ENCODE measurements at regions not wholly inside any gene's neighbourhood (a gene's known extent, or its start where the extent isn't known, plus 50 kb on each side); places are given as distances from the start of the nearest gene placed in this dataset.
"Not testable (repeated sequence)": the region's sequence is repeated elsewhere in the genome, so short reads cannot be mapped to it uniquely, and the experiment has no call there.

DNA sequence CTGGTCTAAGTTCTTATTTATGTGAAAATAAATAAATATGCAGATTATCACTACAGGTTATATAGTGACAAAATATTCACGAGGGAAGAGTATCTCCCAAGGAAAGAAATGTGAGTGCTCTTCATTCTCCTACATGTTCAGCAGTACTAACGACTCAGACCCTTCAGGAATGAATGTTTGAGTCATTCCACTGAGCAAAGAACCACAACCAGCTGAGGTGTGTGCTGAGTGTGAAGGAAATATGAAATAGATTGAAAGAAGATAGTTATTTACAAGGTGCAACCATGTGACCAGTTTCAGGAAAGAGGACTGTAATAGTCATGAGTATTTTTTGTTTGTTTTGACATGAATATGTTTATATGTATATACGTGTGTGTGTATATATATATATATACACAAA, 228.7 kb downstream of the TUSC1 start:
- Histone ChIP-seq H3K27me3 (replicated peaks in 1 of 7) (no peaks in the 10 kb centered on the region), H3K9me3 (no peaks in the 10 kb centered on the region), H3K4me1 (no peaks in the 10 kb centered on the region), H3K4me3 (no peak overlapping the region), H3K27ac (no peak overlapping the region), H3K36me3 (no peaks in the 10 kb centered on the region)
- DNase-seq, result no peak
- 55 to 68% (median 59%) methylated on average over 3 of the region's 3 CpGs for WGBS, 5 donors
- intact Hi-C loops (cut with DNase I; ENCODE audit: low total_unique reads), result no loop called here
- TF ChIP-seq, protein P1, sequence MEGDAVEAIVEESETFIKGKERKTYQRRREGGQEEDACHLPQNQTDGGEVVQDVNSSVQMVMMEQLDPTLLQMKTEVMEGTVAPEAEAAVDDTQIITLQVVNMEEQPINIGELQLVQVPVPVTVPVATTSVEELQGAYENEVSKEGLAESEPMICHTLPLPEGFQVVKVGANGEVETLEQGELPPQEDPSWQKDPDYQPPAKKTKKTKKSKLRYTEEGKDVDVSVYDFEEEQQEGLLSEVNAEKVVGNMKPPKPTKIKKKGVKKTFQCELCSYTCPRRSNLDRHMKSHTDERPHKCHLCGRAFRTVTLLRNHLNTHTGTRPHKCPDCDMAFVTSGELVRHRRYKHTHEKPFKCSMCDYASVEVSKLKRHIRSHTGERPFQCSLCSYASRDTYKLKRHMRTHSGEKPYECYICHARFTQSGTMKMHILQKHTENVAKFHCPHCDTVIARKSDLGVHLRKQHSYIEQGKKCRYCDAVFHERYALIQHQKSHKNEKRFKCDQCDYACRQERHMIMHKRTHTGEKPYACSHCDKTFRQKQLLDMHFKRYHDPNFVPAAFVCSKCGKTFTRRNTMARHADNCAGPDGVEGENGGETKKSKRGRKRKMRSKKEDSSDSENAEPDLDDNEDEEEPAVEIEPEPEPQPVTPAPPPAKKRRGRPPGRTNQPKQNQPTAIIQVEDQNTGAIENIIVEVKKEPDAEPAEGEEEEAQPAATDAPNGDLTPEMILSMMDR (IDR thresholded peaks at IDR 0.05 in 8 of 11, conservative IDR thresholded peaks at IDR 0.05 in 3 of 11), result no peak
- no peak for TF ChIP-seq POLR2A (IDR thresholded peaks at IDR 0.05)
- no peak for TF ChIP-seq POLR2AphosphoS5 (IDR thresholded peaks at IDR 0.05)

DNA sequence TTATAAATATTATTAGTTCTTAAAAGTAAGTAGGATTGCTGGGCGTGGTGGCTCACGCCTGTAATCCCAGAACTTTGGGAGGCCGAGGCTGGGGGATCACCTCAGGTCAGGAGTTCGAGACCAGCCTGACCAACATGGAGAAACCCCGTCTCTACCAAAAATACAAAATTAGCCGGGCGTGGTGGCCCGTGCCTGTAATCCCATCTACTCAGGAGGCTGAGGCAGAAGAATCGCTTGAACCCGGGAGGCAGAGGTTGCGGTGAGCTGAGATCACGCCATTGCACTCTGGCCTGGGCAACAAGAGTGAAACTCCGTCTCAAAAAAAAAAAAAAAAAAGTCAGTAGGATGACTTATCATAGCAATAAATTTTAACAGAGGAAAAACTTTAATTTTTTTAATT, 232.5 kb downstream of the TUSC1 start:
- H3K4me1 ChIP-seq; H3K4me3 ChIP-seq; DNase-seq; H3K27ac ChIP-seq; intact Hi-C loops (cut with DNase I; ENCODE audit: low total_unique reads); H3K9me3 ChIP-seq; H3K27me3 ChIP-seq (replicated peaks in 1 of 7); H3K36me3 ChIP-seq: not testable (repeated sequence)
- 82 to 95% (median 90%) methylated on average over 13 of the region's 13 CpGs for WGBS, 5 donors

- intact Hi-C loops (cut with DNase I; ENCODE audit: low total_unique reads), result no loop called here
- Histone ChIP-seq H3K4me3 (no peak overlapping the region), H3K27ac (no peak overlapping the region), H3K27me3 (replicated peaks in 1 of 7) (no peaks in the 10 kb centered on the region), H3K9me3 (peaks cover 0 to 13% (median 0%) of the 10 kb centered on the region in 8 donors), H3K36me3 (no peaks in the 10 kb centered on the region), H3K4me1 (no peaks in the 10 kb centered on the region)
- 54 to 62% (median 59%) methylated on average over 4 of the region's 4 CpGs for WGBS, 5 donors
- TF ChIP-seq POLR2A (IDR thresholded peaks at IDR 0.05) (no peak), POLR2AphosphoS5 (IDR thresholded peaks at IDR 0.05) (no peak)
- TF ChIP-seq, protein P1 (IDR thresholded peaks at IDR 0.05 in 8 of 11, conservative IDR thresholded peaks at IDR 0.05 in 3 of 11), result no peak
- DNase-seq, result no peak
These were observed 235.7 kb downstream of the TUSC1 start for GRCh38 chr9:25442526-25442925.

GRCh38 chr9:25427898-25428297, 250.3 kb downstream of the TUSC1 start:
- H3K4me3 ChIP-seq, result no peak overlapping the region
- peaks cover 0 to 51% (median 28%) of the 10 kb centered on the region in 8 donors for H3K9me3 ChIP-seq
- H3K4me1 ChIP-seq, result no peaks in the 10 kb centered on the region
- no peak overlapping the region for H3K27ac ChIP-seq
- H3K36me3 ChIP-seq, result no peaks in the 10 kb centered on the region
- intact Hi-C loops (cut with DNase I; ENCODE audit: low total_unique reads), result no loop called here
- H3K27me3 ChIP-seq (replicated peaks in 1 of 7), result no peaks in the 10 kb centered on the region
- no peak for TF ChIP-seq POLR2AphosphoS5 (IDR thresholded peaks at IDR 0.05)
- TF ChIP-seq POLR2A (IDR thresholded peaks at IDR 0.05), result no peak
- TF ChIP-seq, protein P1 (IDR thresholded peaks at IDR 0.05 in 8 of 11, conservative IDR thresholded peaks at IDR 0.05 in 3 of 11), result no peak
- 71 to 90% (median 80%) methylated on average over 2 to 4 of the region's 4 CpGs for WGBS, 5 donors
- DNase-seq, result peak; percentile 50

GRCh38 chr9:25427290-25427689, 251.0 kb downstream of the TUSC1 start:
- H3K4me1 ChIP-seq, result no peaks in the 10 kb centered on the region
- 52 to 95% (median 75%) methylated on average over 3 to 4 of the region's 4 CpGs for WGBS, 5 donors
- DNase-seq, result peak; percentile 44
- H3K36me3 ChIP-seq, result no peaks in the 10 kb centered on the region
- H3K9me3 ChIP-seq, result peaks cover 0 to 45% (median 22%) of the 10 kb centered on the region in 8 donors
- intact Hi-C loops (cut with DNase I; ENCODE audit: low total_unique reads), result no loop called here
- TF ChIP-seq POLR2AphosphoS5 (IDR thresholded peaks at IDR 0.05), result no peak
- TF ChIP-seq, protein P1 (IDR thresholded peaks at IDR 0.05 in 8 of 11, conservative IDR thresholded peaks at IDR 0.05 in 3 of 11), result no peak
- H3K4me3 ChIP-seq, result no peak overlapping the region
- no peak overlapping the region for H3K27ac ChIP-seq
- H3K27me3 ChIP-seq (replicated peaks in 1 of 7), result no peaks in the 10 kb centered on the region

All from spleen (tissue), 11 donors.